LoVo (cell line): ENCODE measurements at regions not wholly inside any gene's neighbourhood (a gene's known extent, or its start where the extent isn't known, plus 50 kb on each side); places are given as distances from the start of the nearest gene placed in this dataset.

Experiments used
- DNase-seq: peaks from one replicate; pipeline ENCODE4 v3.0.0-alpha.2; 2016; ENCODE audit warnings: low spot score

GRCh38 chr10:123608047-123608446 is 58.1 kb upstream of the GPR26 start:
- DNase-seq: no peak

- no peak for DNase-seq
Measured at GRCh38 chr10:123611243-123611642, 54.9 kb upstream of the GPR26 start.

GRCh38 chr10:123611876-123612275 is 54.3 kb upstream of the GPR26 start:
- DNase-seq: no peak

- DNase-seq: no peak
Measured at GRCh38 chr10:123613346-123613850, 52.8 kb upstream of the GPR26 start.

- DNase-seq: peak; percentile 68
Measured at GRCh38 chr10:123614888-123615287, 51.3 kb upstream of the GPR26 start.
